Liver (tissue), 8 donors: ENCODE measurements at regions not wholly inside any gene's neighbourhood (a gene's known extent, or its start where the extent isn't known, plus 50 kb on each side); places are given as distances from the start of the nearest gene placed in this dataset.

ENCODE experiments used
- DNase-seq: peaks from one replicate; pipeline ENCODE4 v3.0.0-alpha.2; 2017; ENCODE audit warnings: low spot score
- H3K27ac ChIP-seq, 2 donors: one replicate each; pipeline ENCODE4 v1.7.0; 2013; ENCODE audit warnings: inconsistent platforms in 2 of 2, low read length in 2 of 2, control low read depth in 1 of 2, low read depth in 1 of 2, mild to moderate bottlenecking in 1 of 2
- H3K27me3 ChIP-seq, 4 donors: one replicate each; pipeline versions ENCODE4 v1.6.1 to v1.7.0; 2013; ENCODE audit warnings: low read length in 3 of 4, inconsistent platforms in 1 of 4, mild to moderate bottlenecking in 1 of 4, moderate library complexity in 1 of 4; ENCODE audit not compliant: control insufficient read depth in 4 of 4, insufficient read depth in 4 of 4
- H3K36me3 ChIP-seq, 4 donors: one replicate each; pipeline versions ENCODE4 v1.6.1 to v1.7.0; 2013; ENCODE audit warnings: low read length in 3 of 4, mild to moderate bottlenecking in 3 of 4, low read depth in 1 of 4, moderate library complexity in 1 of 4; ENCODE audit not compliant: control insufficient read depth in 4 of 4, insufficient read depth in 3 of 4
- H3K4me1 ChIP-seq, 4 donors: one replicate each; pipeline versions ENCODE4 v1.6.1 to v1.7.0; 2013; ENCODE audit warnings: low read length in 3 of 4, mild to moderate bottlenecking in 3 of 4, moderate library complexity in 1 of 4; ENCODE audit not compliant: control insufficient read depth in 4 of 4, insufficient read depth in 4 of 4
- H3K4me3 ChIP-seq, 3 donors: one replicate each; pipeline versions ENCODE4 v1.6.1 to v1.7.0; 2013; ENCODE audit warnings: low read length in 3 of 3, control low read depth in 1 of 3, low read depth in 1 of 3, mild to moderate bottlenecking in 1 of 3
- H3K9ac ChIP-seq, 2 donors: one replicate each; pipeline ENCODE4 v1.7.0; 2013; ENCODE audit warnings: low read length in 2 of 2, mild to moderate bottlenecking in 2 of 2, moderate library complexity in 2 of 2, control low read depth in 1 of 2, low read depth in 1 of 2
- H3K9me3 ChIP-seq, 4 donors: one replicate each; pipeline versions ENCODE4 v1.6.1 to v1.7.0; 2013; ENCODE audit warnings: low read length in 3 of 4; ENCODE audit not compliant: control insufficient read depth in 4 of 4
- ATF3 ChIP-seq: IDR thresholded peaks from 2 replicates; pipeline ENCODE4 v1.6.1; 2016; ENCODE audit warnings: antibody characterized with exemption
- CTCF ChIP-seq: fragments of 150-350 bp; IDR thresholded peaks from 2 replicates; pipeline ENCODE4 v1.5.1; 2017; ENCODE audit warnings: improper control_type of control experiment, low read depth, low read length; ENCODE audit not compliant: missing input control
- EGR1 ChIP-seq, 2 donors: IDR thresholded peaks; 2 replicates each; pipeline ENCODE4 v1.6.1; 2016 to 2018; ENCODE audit warnings: antibody characterized with exemption in 2 of 2, low read depth in 2 of 2
- FOXA1 ChIP-seq: IDR thresholded peaks from 2 replicates; pipeline ENCODE4 v1.6.1; 2016; ENCODE audit warnings: antibody characterized with exemption
- FOXA2 ChIP-seq: IDR thresholded peaks from 2 replicates; pipeline ENCODE4 v1.6.1; 2016; ENCODE audit warnings: antibody characterized with exemption
- GABPA ChIP-seq, 2 donors: IDR thresholded peaks in 1 of 2; conservative IDR thresholded peaks in 1 of 2; 2 replicates each; pipeline ENCODE4 v1.6.1; 2016; ENCODE audit warnings: antibody characterized with exemption in 2 of 2, mild to moderate bottlenecking in 1 of 2, moderate library complexity in 1 of 2
- HNF4G ChIP-seq: IDR thresholded peaks from 2 replicates; pipeline ENCODE4 v1.6.1; 2016; ENCODE audit warnings: antibody characterized with exemption
- JUND ChIP-seq, 2 donors: IDR thresholded peaks; 2 replicates each; pipeline ENCODE4 v1.6.1; 2016; ENCODE audit warnings: antibody characterized with exemption in 2 of 2
- NR2F2 ChIP-seq: IDR thresholded peaks from 2 replicates; pipeline ENCODE4 v1.6.1; 2016; ENCODE audit warnings: antibody characterized with exemption
- RAD21 ChIP-seq, 2 donors: IDR thresholded peaks; 2 replicates each; pipeline ENCODE4 v1.6.1; 2016; ENCODE audit warnings: antibody characterized with exemption in 2 of 2, mild to moderate bottlenecking in 2 of 2
- RXRA ChIP-seq, 2 donors: IDR thresholded peaks; 2 replicates each; pipeline ENCODE4 v1.6.1; 2017 to 2018; ENCODE audit warnings: antibody characterized with exemption in 2 of 2, mild to moderate bottlenecking in 1 of 2
- TAF1 ChIP-seq: conservative IDR thresholded peaks from 2 replicates; pipeline ENCODE4 v1.6.1; 2016; ENCODE audit warnings: antibody characterized with exemption, mild to moderate bottlenecking
- YY1 ChIP-seq: IDR thresholded peaks from 2 replicates; pipeline ENCODE4 v1.6.1; 2016; ENCODE audit warnings: antibody characterized with exemption, mild to moderate bottlenecking
- WGBS: extraction: QIAGEN DNeasy Blood & Tissue Kit; methylation state at CpG from one replicate; pipeline ENCODE4 v1.1.7; 2013; 5-methylcytosine and 5-hydroxymethylcytosine counted together
- TF ChIP-seq, protein P1 (sequence below): IDR thresholded peaks from 2 replicates; pipeline ENCODE4 v1.6.1; 2016; ENCODE audit warnings: antibody characterized with exemption
- TF ChIP-seq, protein P2 (sequence below): IDR thresholded peaks from 2 replicates; pipeline ENCODE4 v1.6.1; 2016; ENCODE audit warnings: antibody characterized with exemption
- donor health status: healthy.
- donor health status: healthy.
- donor health status: healthy.
- donor health status: healthy.
- donor health status: healthy.

DNA sequence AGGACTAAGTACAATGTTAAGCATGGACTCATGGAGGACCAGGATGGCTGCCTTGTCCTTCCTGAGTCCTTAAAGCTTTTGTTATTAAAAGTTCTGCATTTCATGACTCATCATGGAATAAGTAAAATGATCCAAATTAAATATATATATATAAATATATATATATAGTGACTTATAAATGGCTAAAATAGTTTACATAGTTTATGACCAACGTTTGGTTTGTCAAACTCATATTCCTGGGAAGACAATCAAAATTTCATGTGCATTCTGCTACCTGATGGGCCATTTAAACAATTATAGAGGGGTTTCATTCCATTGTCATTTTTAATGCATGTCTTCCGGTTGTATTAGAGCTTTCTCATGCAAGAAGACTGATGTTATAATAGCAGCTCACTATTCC is 1190.7 kb downstream of the FSCB start (continued):
- no peak for TF ChIP-seq CTCF
- no peak for TF ChIP-seq ATF3
- no peak for TF ChIP-seq NR2F2
- TF ChIP-seq JUND (IDR thresholded peaks at IDR 0.05), result no peak
- no peak for TF ChIP-seq FOXA1

- no peak for DNase-seq
- no peak overlapping the region for H3K9ac ChIP-seq
- no peaks in the 10 kb centered on the region for H3K4me1 ChIP-seq
- H3K4me3 ChIP-seq, result no peak overlapping the region
- 82% methylated on average over 1 of the region's 1 CpG for WGBS
- no peak for TF ChIP-seq EGR1 (IDR thresholded peaks at IDR 0.05; ENCODE audit: low read depth in 2 of 2)
- TF ChIP-seq, protein P1, sequence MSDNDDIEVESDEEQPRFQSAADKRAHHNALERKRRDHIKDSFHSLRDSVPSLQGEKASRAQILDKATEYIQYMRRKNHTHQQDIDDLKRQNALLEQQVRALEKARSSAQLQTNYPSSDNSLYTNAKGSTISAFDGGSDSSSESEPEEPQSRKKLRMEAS, result no peak
- H3K36me3 ChIP-seq, result no peaks in the 10 kb centered on the region
- H3K9me3 ChIP-seq, result no peaks in the 10 kb centered on the region
- no peaks in the 10 kb centered on the region for H3K27me3 ChIP-seq
- H3K27ac ChIP-seq, result no peak overlapping the region
Observed at GRCh38 chr14:43313719-43314118, 1193.4 kb downstream of the FSCB start.

GRCh38 chr14:43308421-43309110 is 1198.5 kb downstream of the FSCB start:
- H3K27ac ChIP-seq, result no peak overlapping the region
- H3K4me1 ChIP-seq, result no peaks in the 10 kb centered on the region
- DNase-seq, result no peak
- H3K9ac ChIP-seq, result no peak overlapping the region
- TF ChIP-seq, protein P1, result no peak
- TF ChIP-seq, protein P2, sequence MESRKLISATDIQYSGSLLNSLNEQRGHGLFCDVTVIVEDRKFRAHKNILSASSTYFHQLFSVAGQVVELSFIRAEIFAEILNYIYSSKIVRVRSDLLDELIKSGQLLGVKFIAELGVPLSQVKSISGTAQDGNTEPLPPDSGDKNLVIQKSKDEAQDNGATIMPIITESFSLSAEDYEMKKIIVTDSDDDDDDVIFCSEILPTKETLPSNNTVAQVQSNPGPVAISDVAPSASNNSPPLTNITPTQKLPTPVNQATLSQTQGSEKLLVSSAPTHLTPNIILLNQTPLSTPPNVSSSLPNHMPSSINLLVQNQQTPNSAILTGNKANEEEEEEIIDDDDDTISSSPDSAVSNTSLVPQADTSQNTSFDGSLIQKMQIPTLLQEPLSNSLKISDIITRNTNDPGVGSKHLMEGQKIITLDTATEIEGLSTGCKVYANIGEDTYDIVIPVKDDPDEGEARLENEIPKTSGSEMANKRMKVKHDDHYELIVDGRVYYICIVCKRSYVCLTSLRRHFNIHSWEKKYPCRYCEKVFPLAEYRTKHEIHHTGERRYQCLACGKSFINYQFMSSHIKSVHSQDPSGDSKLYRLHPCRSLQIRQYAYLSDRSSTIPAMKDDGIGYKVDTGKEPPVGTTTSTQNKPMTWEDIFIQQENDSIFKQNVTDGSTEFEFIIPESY, result no peak
- TF ChIP-seq FOXA2 (no peak), RXRA (IDR thresholded peaks at IDR 0.05) (no peak), FOXA1 (no peak), HNF4G (no peak), RAD21 (IDR thresholded peaks at IDR 0.05) (no peak), YY1 (no peak), NR2F2 (no peak), GABPA (IDR thresholded peaks at IDR 0.05 in 1 of 2, conservative IDR thresholded peaks at IDR 0.05 in 1 of 2) (no peak), TAF1 (no peak)
- WGBS, result 83% methylated on average over 3 of the region's 3 CpGs
- H3K27me3 ChIP-seq, result no peaks in the 10 kb centered on the region
- no peaks in the 10 kb centered on the region for H3K9me3 ChIP-seq
- H3K36me3 ChIP-seq, result no peaks in the 10 kb centered on the region
- no peak overlapping the region for H3K4me3 ChIP-seq
